Muscle of back (tissue), 3 donors: ENCODE measurements at regions not wholly inside any gene's neighbourhood (a gene's known extent, or its start where the extent isn't known, plus 50 kb on each side); places are given as distances from the start of the nearest gene placed in this dataset.
A peak's percentile ranks its signal among the peaks of the same experiment; 100 is the strongest.
"Not testable (repeated sequence)": the region's sequence is repeated elsewhere in the genome, so short reads cannot be mapped to it uniquely, and the experiment has no call there.

Experiments
- DNase-seq, 3 donors: peaks; one replicate each; pipeline versions ENCODE4 v3.0.0 to v3.0.0-alpha.2; 2013

GRCh38 chr22:48629631-48630432, 1197.8 kb downstream of the BRD1 start:
- no peak for DNase-seq

- peak in 1 of 3 donors; percentile 38 for DNase-seq
Measured at GRCh38 chr22:48628891-48629543, 1198.7 kb downstream of the BRD1 start.

GRCh38 chr22:48627966-48628365, 1199.7 kb downstream of the BRD1 start:
- no peak for DNase-seq

- DNase-seq, result peak in 1 of 3 donors; percentile 58
Measured at GRCh38 chr22:48627203-48627602, 1200.5 kb downstream of the BRD1 start.

- DNase-seq, result no peak
Measured at GRCh38 chr22:48624401-48624800, 1203.3 kb downstream of the BRD1 start.

- DNase-seq, result no peak
Measured at GRCh38 chr22:48622891-48623545, 1204.7 kb downstream of the BRD1 start.

GRCh38 chr22:48621085-48621484, 1206.6 kb downstream of the BRD1 start:
- no peak for DNase-seq

- DNase-seq, result not testable (repeated sequence)
Measured at GRCh38 chr22:48620460-48620859, 1207.2 kb downstream of the BRD1 start.

GRCh38 chr22:48619721-48620120, 1208.0 kb downstream of the BRD1 start:
- no peak for DNase-seq

- no peak for DNase-seq
Measured at GRCh38 chr22:48618326-48618725, 1209.3 kb downstream of the BRD1 start.

- no peak for DNase-seq
Measured at GRCh38 chr22:48616656-48617055, 1211.0 kb downstream of the BRD1 start.

GRCh38 chr22:48615171-48616008, 1212.3 kb downstream of the BRD1 start:
- DNase-seq, result no peak

GRCh38 chr22:48613566-48614200, 1214.0 kb downstream of the BRD1 start:
- DNase-seq, result no peak

- no peak for DNase-seq
Measured at GRCh38 chr22:48612077-48612995, 1215.3 kb downstream of the BRD1 start.

GRCh38 chr22:48609279-48609865, 1218.3 kb downstream of the BRD1 start:
- DNase-seq, result no peak

- DNase-seq, result peak in 1 of 3 donors; percentile 22
Measured at GRCh38 chr22:48607901-48608662, 1219.6 kb downstream of the BRD1 start.

- DNase-seq, result no peak
Measured at GRCh38 chr22:48606684-48607307, 1220.9 kb downstream of the BRD1 start.

- DNase-seq, result no peak
Measured at GRCh38 chr22:48605856-48606481, 1221.7 kb downstream of the BRD1 start.
